Activated naive CD8-positive, alpha-beta T cell treated with anti-CD3 and anti-CD28 coated beads, Interleukin-2, amount 50 U/mL, for 24 hours (primary cell): ENCODE measurements at regions not wholly inside any gene's neighbourhood (a gene's known extent, or its start where the extent isn't known, plus 50 kb on each side); places are given as distances from the start of the nearest gene placed in this dataset.

Experiments
- ATAC-seq: fragments of 150-1000 bp; cut with Tn5 transposase; one replicate; pipeline ENCODE4 v1.10.0; 2021
- DNase-seq: peaks from one replicate; pipeline ENCODE4 v3.0.0; 2021
- H3K27ac Mint-ChIP-seq: one replicate; pipeline ENCODE4 v1.8.0; 2021; ENCODE audit warnings: mild to moderate bottlenecking, mixed read lengths
- H3K27me3 Mint-ChIP-seq: one replicate; pipeline ENCODE4 v1.8.0; 2021; ENCODE audit warnings: mixed read lengths
- H3K36me3 Mint-ChIP-seq: one replicate; pipeline ENCODE4 v1.8.0; 2021; ENCODE audit warnings: low read depth, mixed read lengths
- H3K4me1 Mint-ChIP-seq: one replicate; pipeline ENCODE4 v1.8.0; 2021; ENCODE audit warnings: mixed read lengths
- H3K4me3 Mint-ChIP-seq: one replicate; pipeline ENCODE4 v1.8.0; 2021; ENCODE audit warnings: mild to moderate bottlenecking, moderate library complexity, mixed read lengths
- H3K9me3 Mint-ChIP-seq: one replicate; pipeline ENCODE4 v1.8.0; 2021; ENCODE audit warnings: mixed read lengths

- peaks cover 4% of the 10 kb centered on the region for H3K9me3 Mint-ChIP-seq
- no peaks in the 10 kb centered on the region for H3K36me3 Mint-ChIP-seq
- H3K4me1 Mint-ChIP-seq: no peaks in the 10 kb centered on the region
- no peak for DNase-seq
- no peaks in the 10 kb centered on the region for H3K27me3 Mint-ChIP-seq
- ATAC-seq: no peak
- no peak overlapping the region for H3K4me3 Mint-ChIP-seq
- H3K27ac Mint-ChIP-seq: no peak overlapping the region
These were observed 354.9 kb upstream of the FAT3 start for GRCh38 chr11:91869686-91870085.

GRCh38 chr11:91866642-91867041 is 358.0 kb upstream of the FAT3 start:
- Mint-ChIP-seq H3K4me3 (no peak overlapping the region), H3K9me3 (peaks cover 4% of the 10 kb centered on the region), H3K27ac (no peak overlapping the region), H3K27me3 (no peaks in the 10 kb centered on the region), H3K4me1 (no peaks in the 10 kb centered on the region), H3K36me3 (no peaks in the 10 kb centered on the region)
- no peak for ATAC-seq
- no peak for DNase-seq

- no peaks in the 10 kb centered on the region for H3K27me3 Mint-ChIP-seq
- H3K27ac Mint-ChIP-seq: no peak overlapping the region
- H3K9me3 Mint-ChIP-seq: peaks cover 5% of the 10 kb centered on the region
- ATAC-seq (no peak), DNase-seq (no peak)
- no peaks in the 10 kb centered on the region for H3K4me1 Mint-ChIP-seq
- H3K36me3 Mint-ChIP-seq: no peaks in the 10 kb centered on the region
- H3K4me3 Mint-ChIP-seq: no peak overlapping the region
These were observed 364.0 kb upstream of the FAT3 start for GRCh38 chr11:91860661-91861060.

- H3K4me3 Mint-ChIP-seq: no peak overlapping the region
- H3K4me1 Mint-ChIP-seq: no peaks in the 10 kb centered on the region
- no peaks in the 10 kb centered on the region for H3K27me3 Mint-ChIP-seq
- no peaks in the 10 kb centered on the region for H3K36me3 Mint-ChIP-seq
- DNase-seq (no peak), ATAC-seq (no peak)
- no peak overlapping the region for H3K27ac Mint-ChIP-seq
- H3K9me3 Mint-ChIP-seq: peaks cover 4% of the 10 kb centered on the region
These were observed 365.0 kb upstream of the FAT3 start for GRCh38 chr11:91859666-91860065.

- ATAC-seq (no peak), DNase-seq (no peak)
- no peaks in the 10 kb centered on the region for H3K27me3 Mint-ChIP-seq
- no peak overlapping the region for H3K4me3 Mint-ChIP-seq
- no peaks in the 10 kb centered on the region for H3K36me3 Mint-ChIP-seq
- no peak overlapping the region for H3K27ac Mint-ChIP-seq
- H3K4me1 Mint-ChIP-seq: no peaks in the 10 kb centered on the region
- peaks cover 4% of the 10 kb centered on the region for H3K9me3 Mint-ChIP-seq
These were observed 367.4 kb upstream of the FAT3 start for GRCh38 chr11:91857179-91857578.

- Mint-ChIP-seq H3K27ac (no peak overlapping the region), H3K4me1 (no peaks in the 10 kb centered on the region), H3K36me3 (no peaks in the 10 kb centered on the region), H3K9me3 (peaks cover 4% of the 10 kb centered on the region), H3K27me3 (no peaks in the 10 kb centered on the region), H3K4me3 (no peak overlapping the region)
- no peak for ATAC-seq
- DNase-seq: no peak
These were observed 369.8 kb upstream of the FAT3 start for GRCh38 chr11:91854780-91855179.

- ATAC-seq (no peak), DNase-seq (no peak)
- H3K36me3 Mint-ChIP-seq: no peaks in the 10 kb centered on the region
- no peak overlapping the region for H3K4me3 Mint-ChIP-seq
- peaks cover 4% of the 10 kb centered on the region for H3K9me3 Mint-ChIP-seq
- no peaks in the 10 kb centered on the region for H3K4me1 Mint-ChIP-seq
- no peak overlapping the region for H3K27ac Mint-ChIP-seq
- no peaks in the 10 kb centered on the region for H3K27me3 Mint-ChIP-seq
These were observed 370.4 kb upstream of the FAT3 start for GRCh38 chr11:91854171-91854570.

GRCh38 chr11:91851908-91852307 is 372.7 kb upstream of the FAT3 start:
- Mint-ChIP-seq H3K9me3 (peaks cover 8% of the 10 kb centered on the region), H3K36me3 (no peaks in the 10 kb centered on the region), H3K4me3 (no peak overlapping the region), H3K27me3 (no peaks in the 10 kb centered on the region), H3K4me1 (no peaks in the 10 kb centered on the region), H3K27ac (no peak overlapping the region)
- ATAC-seq: no peak
- DNase-seq: no peak

- H3K27me3 Mint-ChIP-seq: no peaks in the 10 kb centered on the region
- no peak overlapping the region for H3K4me3 Mint-ChIP-seq
- H3K27ac Mint-ChIP-seq: no peak overlapping the region
- DNase-seq (no peak), ATAC-seq (no peak)
- no peaks in the 10 kb centered on the region for H3K36me3 Mint-ChIP-seq
- no peaks in the 10 kb centered on the region for H3K4me1 Mint-ChIP-seq
- H3K9me3 Mint-ChIP-seq: peaks cover 7% of the 10 kb centered on the region
These were observed 373.9 kb upstream of the FAT3 start for GRCh38 chr11:91850533-91851275.

- ATAC-seq: no peak
- Mint-ChIP-seq H3K4me1 (no peaks in the 10 kb centered on the region), H3K4me3 (no peak overlapping the region), H3K27ac (no peak overlapping the region), H3K9me3 (peaks cover 4% of the 10 kb centered on the region), H3K27me3 (no peaks in the 10 kb centered on the region), H3K36me3 (no peaks in the 10 kb centered on the region)
- DNase-seq: no peak
These were observed 374.6 kb upstream of the FAT3 start for GRCh38 chr11:91850021-91850420.

GRCh38 chr11:91846649-91847048 is 378.0 kb upstream of the FAT3 start:
- Mint-ChIP-seq H3K9me3 (peaks cover 4% of the 10 kb centered on the region), H3K27ac (no peak overlapping the region), H3K27me3 (no peaks in the 10 kb centered on the region), H3K4me3 (no peak overlapping the region), H3K4me1 (no peaks in the 10 kb centered on the region), H3K36me3 (no peaks in the 10 kb centered on the region)
- ATAC-seq (no peak), DNase-seq (no peak)

- Mint-ChIP-seq H3K27ac (no peak overlapping the region), H3K4me3 (no peak overlapping the region), H3K27me3 (no peaks in the 10 kb centered on the region), H3K9me3 (peaks cover 4% of the 10 kb centered on the region), H3K4me1 (no peaks in the 10 kb centered on the region), H3K36me3 (no peaks in the 10 kb centered on the region)
- ATAC-seq: no peak
- no peak for DNase-seq
These were observed 378.6 kb upstream of the FAT3 start for GRCh38 chr11:91846002-91846401.

GRCh38 chr11:91840640-91841240 is 383.9 kb upstream of the FAT3 start:
- DNase-seq: no peak
- Mint-ChIP-seq H3K27ac (no peak overlapping the region), H3K36me3 (no peaks in the 10 kb centered on the region), H3K9me3 (no peaks in the 10 kb centered on the region), H3K4me3 (no peak overlapping the region), H3K4me1 (no peaks in the 10 kb centered on the region), H3K27me3 (no peaks in the 10 kb centered on the region)
- ATAC-seq: no peak

GRCh38 chr11:91837411-91838330 is 386.9 kb upstream of the FAT3 start:
- no peak overlapping the region for H3K27ac Mint-ChIP-seq
- DNase-seq (no peak), ATAC-seq (no peak)
- no peak overlapping the region for H3K4me3 Mint-ChIP-seq
- no peaks in the 10 kb centered on the region for H3K27me3 Mint-ChIP-seq
- H3K36me3 Mint-ChIP-seq: no peaks in the 10 kb centered on the region
- H3K9me3 Mint-ChIP-seq: peaks cover 4% of the 10 kb centered on the region
- no peaks in the 10 kb centered on the region for H3K4me1 Mint-ChIP-seq

GRCh38 chr11:91835051-91835560 is 389.5 kb upstream of the FAT3 start:
- H3K27ac Mint-ChIP-seq: no peak overlapping the region
- H3K4me1 Mint-ChIP-seq: no peaks in the 10 kb centered on the region
- H3K27me3 Mint-ChIP-seq: no peaks in the 10 kb centered on the region
- no peak for ATAC-seq
- no peaks in the 10 kb centered on the region for H3K36me3 Mint-ChIP-seq
- DNase-seq: no peak
- peaks cover 13% of the 10 kb centered on the region for H3K9me3 Mint-ChIP-seq
- no peak overlapping the region for H3K4me3 Mint-ChIP-seq
